Stimulated activated naive CD8-positive, alpha-beta T cell treated with anti-CD3 and anti-CD28 coated beads, Interleukin-15, Interleukin-2, amounts not matched to agents 100 U/mL and 50 U/mL, for 24 hours (primary cell): ENCODE measurements at regions not wholly inside any gene's neighbourhood (a gene's known extent, or its start where the extent isn't known, plus 50 kb on each side); places are given as distances from the start of the nearest gene placed in this dataset.
A peak's percentile ranks its signal among the peaks of the same experiment; 100 is the strongest.

ENCODE experiments used
- ATAC-seq: fragments of 150-1000 bp; cut with Tn5 transposase; one replicate; pipeline ENCODE4 v1.10.0; 2021
- DNase-seq: peaks from one replicate; pipeline ENCODE4 v3.0.0; 2021

- no peak for DNase-seq
- ATAC-seq, result no peak
Observed at GRCh38 chr20:62545901-62546525, 70.2 kb upstream of the GATA5 start.

- no peak for ATAC-seq
Observed at GRCh38 chr20:62546606-62547005, 70.8 kb upstream of the GATA5 start.

GRCh38 chr20:62547364-62547763 is 71.6 kb upstream of the GATA5 start:
- ATAC-seq, result no peak
- no peak for DNase-seq

More at GRCh38 chr20:62546606-62547005, 70.8 kb upstream of the GATA5 start:
- no peak for DNase-seq

- ATAC-seq, result peak; percentile 14
- no peak for DNase-seq
Observed at GRCh38 chr20:62548471-62548870, 72.7 kb upstream of the GATA5 start.

GRCh38 chr20:62549029-62549428 is 73.2 kb upstream of the GATA5 start:
- DNase-seq (no peak), ATAC-seq (no peak)

- ATAC-seq (no peak), DNase-seq (no peak)
Observed at GRCh38 chr20:62549499-62550086, 73.8 kb upstream of the GATA5 start.

- DNase-seq (no peak), ATAC-seq (no peak)
Observed at GRCh38 chr20:62550087-62550632, 74.4 kb upstream of the GATA5 start.

GRCh38 chr20:62551407-62552323 is 75.9 kb upstream of the GATA5 start:
- ATAC-seq (no peak), DNase-seq (no peak)

GRCh38 chr20:62552613-62553012 is 76.8 kb upstream of the GATA5 start:
- ATAC-seq, result no peak

GRCh38 chr20:62553136-62553837 is 77.5 kb upstream of the GATA5 start:
- DNase-seq (no peak), ATAC-seq (no peak)

More at GRCh38 chr20:62552613-62553012, 76.8 kb upstream of the GATA5 start:
- no peak for DNase-seq

- ATAC-seq, result no peak
- no peak for DNase-seq
Observed at GRCh38 chr20:62553838-62554161, 78.0 kb upstream of the GATA5 start.

GRCh38 chr20:62554214-62554897 is 78.6 kb upstream of the GATA5 start:
- DNase-seq (no peak), ATAC-seq (no peak)

- no peak for ATAC-seq
Observed at GRCh38 chr20:62554898-62555641, 79.3 kb upstream of the GATA5 start.

GRCh38 chr20:62555642-62556420 is 80.0 kb upstream of the GATA5 start:
- DNase-seq (no peak), ATAC-seq (no peak)

More at GRCh38 chr20:62554898-62555641, 79.3 kb upstream of the GATA5 start:
- DNase-seq, result no peak

- DNase-seq, result no peak
- ATAC-seq, result no peak
Observed at GRCh38 chr20:62557462-62557861, 81.7 kb upstream of the GATA5 start.

- DNase-seq, result no peak
- ATAC-seq, result no peak
Observed at GRCh38 chr20:62557999-62558408, 82.2 kb upstream of the GATA5 start.

- no peak for ATAC-seq
- DNase-seq, result no peak
Observed at GRCh38 chr20:62558779-62559178, 83.0 kb upstream of the GATA5 start.

GRCh38 chr20:62560162-62560561 is 82.1 kb upstream of the SLCO4A1 start:
- no peak for DNase-seq
- ATAC-seq, result no peak

- DNase-seq (no peak), ATAC-seq (peak; percentile 20)
Observed at GRCh38 chr20:62561182-62561581, 81.1 kb upstream of the SLCO4A1 start.

GRCh38 chr20:62561948-62562347 is 80.4 kb upstream of the SLCO4A1 start:
- no peak for ATAC-seq
- DNase-seq, result no peak
